Hepatocyte (in vitro differentiated cells): ENCODE measurements at regions not wholly inside any gene's neighbourhood (a gene's known extent, or its start where the extent isn't known, plus 50 kb on each side); places are given as distances from the start of the nearest gene placed in this dataset.

Source experiments
- EZH2 ChIP-seq: fragments of 200-600 bp; sonication (generic); IDR thresholded peaks from 2 replicates; pipeline ENCODE4 v1.6.1; 2016; ENCODE audit warnings: antibody characterized with exemption, mild to moderate bottlenecking, borderline replicate concordance
- EZH2phosphoT487 ChIP-seq: fragments of 200-600 bp; sonication (generic); IDR thresholded peaks from one replicate; pipeline ENCODE4 v1.6.1; 2018; ENCODE audit warnings: antibody characterized with exemption, mild to moderate bottlenecking, low read depth, moderate library complexity; ENCODE audit not compliant: unreplicated experiment, severe bottlenecking
- TF ChIP-seq, protein P1 (sequence below): fragments of 200-600 bp; sonication (generic); IDR thresholded peaks from 2 replicates; pipeline ENCODE4 v1.5.1; 2016; ENCODE audit warnings: antibody characterized with exemption, mild to moderate bottlenecking; ENCODE audit not compliant: poor library complexity

DNA sequence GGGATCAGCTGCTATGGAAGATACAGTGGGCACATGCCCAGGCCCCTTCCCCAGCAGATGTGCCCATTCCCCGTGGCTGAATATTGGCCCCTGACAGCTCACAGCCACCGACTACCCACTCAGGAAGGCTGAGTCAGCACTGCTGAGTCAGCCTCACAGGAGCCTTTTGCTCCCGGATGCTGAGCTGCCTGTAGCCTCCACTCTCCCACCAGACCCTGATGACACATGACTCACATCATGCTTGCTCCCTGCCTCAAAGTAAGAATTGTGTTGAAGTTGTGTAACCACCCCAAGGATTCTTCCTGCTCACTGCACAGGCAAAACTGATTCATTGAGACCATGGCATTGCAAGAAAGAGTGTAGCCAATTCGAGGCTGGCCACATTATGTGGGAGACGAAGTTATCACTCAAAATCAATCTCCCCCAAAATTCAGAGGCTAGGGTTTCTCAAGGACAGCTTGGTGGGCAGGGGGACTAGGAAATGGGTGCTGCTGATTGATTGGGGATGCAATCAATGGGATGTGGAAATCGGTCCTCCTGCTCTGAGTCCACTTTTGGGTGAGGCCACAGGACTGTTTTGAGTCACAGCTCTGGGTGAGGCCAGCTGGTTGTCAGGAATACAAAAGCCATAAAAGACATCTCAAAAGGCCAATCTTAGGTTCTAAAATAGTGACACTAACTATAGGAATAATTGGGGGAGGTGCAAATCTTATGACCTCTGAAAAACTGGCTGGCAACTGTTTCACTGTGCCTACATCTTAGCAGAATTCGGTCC lies 556.6 kb upstream of the CDH4 start:
- TF ChIP-seq, protein P1, sequence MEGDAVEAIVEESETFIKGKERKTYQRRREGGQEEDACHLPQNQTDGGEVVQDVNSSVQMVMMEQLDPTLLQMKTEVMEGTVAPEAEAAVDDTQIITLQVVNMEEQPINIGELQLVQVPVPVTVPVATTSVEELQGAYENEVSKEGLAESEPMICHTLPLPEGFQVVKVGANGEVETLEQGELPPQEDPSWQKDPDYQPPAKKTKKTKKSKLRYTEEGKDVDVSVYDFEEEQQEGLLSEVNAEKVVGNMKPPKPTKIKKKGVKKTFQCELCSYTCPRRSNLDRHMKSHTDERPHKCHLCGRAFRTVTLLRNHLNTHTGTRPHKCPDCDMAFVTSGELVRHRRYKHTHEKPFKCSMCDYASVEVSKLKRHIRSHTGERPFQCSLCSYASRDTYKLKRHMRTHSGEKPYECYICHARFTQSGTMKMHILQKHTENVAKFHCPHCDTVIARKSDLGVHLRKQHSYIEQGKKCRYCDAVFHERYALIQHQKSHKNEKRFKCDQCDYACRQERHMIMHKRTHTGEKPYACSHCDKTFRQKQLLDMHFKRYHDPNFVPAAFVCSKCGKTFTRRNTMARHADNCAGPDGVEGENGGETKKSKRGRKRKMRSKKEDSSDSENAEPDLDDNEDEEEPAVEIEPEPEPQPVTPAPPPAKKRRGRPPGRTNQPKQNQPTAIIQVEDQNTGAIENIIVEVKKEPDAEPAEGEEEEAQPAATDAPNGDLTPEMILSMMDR: no peak
- no peak for TF ChIP-seq EZH2
- TF ChIP-seq EZH2phosphoT487: no peak
